DMS53 treated with DMSO at 0.1 percent for 48 hours (cell line): ENCODE measurements at regions not wholly inside any gene's neighbourhood (a gene's known extent, or its start where the extent isn't known, plus 50 kb on each side); places are given as distances from the start of the nearest gene placed in this dataset.

ENCODE experiments used
- DNase-seq: peaks from one replicate; lab custom pipeline; 2025; ENCODE audit not compliant: unreplicated experiment; lab: John Stamatoyannopoulos, UW

- peak; percentile 98 for DNase-seq
Measured at GRCh38 chr2:105455488-105456003, 56.7 kb upstream of the FHL2 start.

DNA sequence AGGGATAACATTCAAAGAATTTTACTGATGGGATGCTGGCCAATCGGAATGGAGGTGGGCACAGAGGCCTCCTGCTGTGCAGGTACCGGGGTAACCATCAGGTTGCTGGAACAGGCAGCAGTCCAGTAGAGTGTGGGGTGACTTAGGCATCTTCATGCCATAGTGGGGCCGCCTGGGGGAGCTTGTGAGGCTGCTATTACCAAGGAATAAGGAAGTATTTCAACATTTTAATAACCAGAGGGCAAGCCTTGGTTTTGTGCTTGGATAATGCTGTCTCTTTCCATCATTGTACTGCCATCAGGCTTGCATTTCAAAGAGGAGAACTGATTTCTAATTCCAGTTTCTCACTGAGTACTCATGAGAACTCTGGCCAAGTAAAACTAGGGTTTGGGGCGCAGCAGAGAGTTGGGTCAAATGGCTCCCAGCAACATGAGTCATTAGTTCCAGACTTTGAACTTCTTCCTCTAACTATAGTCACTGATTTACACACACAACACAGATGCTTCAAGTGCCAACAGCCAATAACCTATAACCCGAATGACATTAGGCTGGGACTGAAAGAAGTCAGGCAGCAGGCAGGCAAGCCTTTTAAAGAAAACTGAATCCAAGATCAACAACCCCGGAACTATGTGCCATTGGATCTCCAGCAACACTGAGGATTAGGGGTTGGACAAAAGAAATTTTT lies 56.1 kb upstream of the FHL2 start:
- DNase-seq: peak; percentile 67

DNA sequence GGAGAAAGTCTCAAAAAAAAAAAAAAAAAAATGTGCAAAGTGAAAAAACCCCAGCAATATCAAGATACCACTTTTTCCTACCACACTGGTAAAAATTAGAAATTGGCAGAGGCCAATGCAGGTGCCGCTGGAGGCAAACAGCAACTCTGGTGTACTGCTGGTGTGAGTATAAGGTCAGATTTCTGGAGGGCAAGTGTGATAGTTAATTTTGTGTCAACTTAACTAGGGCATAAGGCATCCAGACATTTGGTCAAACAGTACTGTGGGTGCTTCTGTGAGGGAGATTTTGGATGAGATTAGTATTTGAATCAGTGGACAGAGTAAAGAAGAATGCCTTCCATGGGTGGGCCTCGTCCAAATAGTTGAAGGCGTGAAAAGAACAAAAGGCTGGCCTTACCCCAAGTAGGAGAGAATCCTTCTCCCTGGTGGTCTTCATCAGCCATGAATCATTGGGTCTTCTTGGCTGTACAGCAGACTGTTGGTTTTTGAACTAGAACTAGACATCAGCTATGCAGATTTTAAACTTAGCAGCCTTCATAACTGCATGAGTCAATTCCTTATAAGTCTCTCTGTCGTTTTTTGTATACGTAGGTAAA lies 52.8 kb upstream of the FHL2 start:
- no peak for DNase-seq

- no peak for DNase-seq
Measured at GRCh38 chr2:105450471-105450870, 51.6 kb upstream of the FHL2 start.

DNA sequence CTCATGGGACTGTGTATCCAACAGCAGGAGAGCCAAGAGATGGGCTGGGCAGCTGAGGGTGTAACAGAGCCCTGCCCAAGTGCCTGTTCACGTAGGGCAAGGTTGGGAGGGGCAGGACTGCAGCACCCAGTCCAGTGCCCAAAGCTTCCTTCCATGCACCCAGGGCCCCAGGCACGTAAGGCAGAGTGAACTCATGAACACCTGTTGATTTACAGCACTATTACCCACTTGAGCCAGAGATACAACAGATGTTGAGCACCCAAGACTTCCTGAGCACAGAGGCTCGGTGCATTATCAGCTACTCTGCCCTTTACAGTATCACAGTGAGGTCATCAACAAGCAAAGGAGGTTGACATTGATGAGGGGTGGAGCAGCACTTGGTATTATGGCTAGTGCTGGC lies 50.2 kb upstream of the FHL2 start:
- peak; percentile 99 for DNase-seq
